Naive B cell (primary cell): ENCODE measurements at regions not wholly inside any gene's neighbourhood (a gene's known extent, or its start where the extent isn't known, plus 50 kb on each side); places are given as distances from the start of the nearest gene placed in this dataset.

Experiments
- ATAC-seq, 2 donors: fragments of 150-1000 bp; cut with Tn5 transposase; 2 replicates each; pipeline ENCODE4 v1.10.0; 2021; ENCODE audit warnings: low read depth in 2 of 2, mild to moderate bottlenecking in 2 of 2, moderate library complexity in 2 of 2
- DNase-seq: peaks from one replicate; pipeline ENCODE4 v3.0.0; 2022
- H3K27ac Mint-ChIP-seq, 6 donors: one replicate each; pipeline ENCODE4 v1.8.0; 2020 to 2022; ENCODE audit warnings: mild to moderate bottlenecking in 6 of 6, mixed read lengths in 6 of 6, moderate library complexity in 5 of 6, inconsistent platforms in 2 of 6
- H3K27me3 Mint-ChIP-seq, 3 donors: one replicate each; pipeline ENCODE4 v1.8.0; 2021 to 2022; ENCODE audit warnings: mixed read lengths in 3 of 3, mild to moderate bottlenecking in 1 of 3
- H3K36me3 Mint-ChIP-seq, 2 donors: one replicate each; pipeline ENCODE4 v1.8.0; 2020 to 2022; ENCODE audit warnings: mixed read lengths in 2 of 2, inconsistent platforms in 1 of 2, mild to moderate bottlenecking in 1 of 2
- H3K4me1 Mint-ChIP-seq, 3 donors: one replicate each; pipeline ENCODE4 v1.8.0; 2020 to 2022; ENCODE audit warnings: mixed read lengths in 3 of 3, inconsistent platforms in 1 of 3, mild to moderate bottlenecking in 1 of 3, moderate library complexity in 1 of 3
- H3K4me3 Mint-ChIP-seq, 8 donors: one replicate each; pipeline ENCODE4 v1.8.0; 2020 to 2022; ENCODE audit warnings: mild to moderate bottlenecking in 8 of 8, mixed read lengths in 8 of 8, moderate library complexity in 8 of 8, inconsistent platforms in 2 of 8
- H3K9me3 Mint-ChIP-seq, 7 donors: one replicate each; pipeline ENCODE4 v1.8.0; 2020 to 2022; ENCODE audit warnings: mixed read lengths in 7 of 7, mild to moderate bottlenecking in 5 of 7, inconsistent platforms in 2 of 7, moderate library complexity in 1 of 7

DNA sequence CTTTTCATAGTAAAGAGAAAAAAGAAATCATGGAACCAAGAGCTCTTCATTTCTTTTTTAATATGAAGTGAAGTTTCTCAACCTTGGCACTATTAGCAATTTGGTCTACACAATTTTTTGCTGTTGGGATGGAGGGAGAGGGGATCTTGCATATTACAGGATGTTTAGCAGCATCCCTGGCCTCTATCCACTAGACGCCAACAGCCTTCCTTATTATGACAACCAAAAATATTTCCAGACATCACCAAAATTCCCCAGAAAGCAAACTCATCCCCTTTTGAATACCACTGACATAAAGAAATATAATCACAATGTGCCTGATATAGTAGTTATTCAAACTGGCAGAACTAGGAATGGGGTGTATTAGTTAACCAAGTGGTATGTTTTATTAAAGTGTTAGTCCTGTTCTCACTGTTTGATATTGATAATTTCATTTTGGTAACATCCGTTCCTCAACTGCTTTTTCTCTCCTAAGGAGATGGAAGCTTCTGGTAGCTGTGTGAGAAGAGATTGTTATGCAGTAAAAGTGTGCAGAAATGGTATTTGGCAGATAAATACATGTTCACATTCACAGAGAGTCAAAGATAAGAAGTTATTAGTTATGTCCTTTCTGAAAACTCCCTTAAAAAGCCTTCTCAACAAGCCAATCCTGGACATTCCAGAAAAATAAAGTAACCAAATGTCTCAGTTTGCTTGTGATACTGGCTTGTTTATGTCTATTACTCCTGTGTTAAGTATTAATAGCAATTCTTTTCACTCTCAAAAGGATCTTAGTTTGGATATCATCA is 699.9 kb downstream of the C12orf50 start:
- no peak for DNase-seq
- Mint-ChIP-seq H3K4me1 (peaks cover 0 to 16% (median 9%) of the 10 kb centered on the region in 3 donors), H3K27me3 (no peaks in the 10 kb centered on the region), H3K4me3 (no peak overlapping the region), H3K27ac (no peak overlapping the region), H3K9me3 (peaks cover 0 to 1% (median 0%) of the 10 kb centered on the region in 7 donors), H3K36me3 (no peaks in the 10 kb centered on the region)
- no peak for ATAC-seq

GRCh38 chr12:87323369-87323768 is 705.8 kb downstream of the C12orf50 start:
- no peak for ATAC-seq
- Mint-ChIP-seq H3K27ac (no peak overlapping the region), H3K36me3 (peaks cover 0 to 5% of the 10 kb centered on the region in 2 donors), H3K4me3 (no peak overlapping the region), H3K4me1 (peaks cover 0 to 7% (median 0%) of the 10 kb centered on the region in 3 donors), H3K9me3 (peaks cover 0 to 6% (median 3%) of the 10 kb centered on the region in 7 donors), H3K27me3 (no peaks in the 10 kb centered on the region)
- no peak for DNase-seq

DNA sequence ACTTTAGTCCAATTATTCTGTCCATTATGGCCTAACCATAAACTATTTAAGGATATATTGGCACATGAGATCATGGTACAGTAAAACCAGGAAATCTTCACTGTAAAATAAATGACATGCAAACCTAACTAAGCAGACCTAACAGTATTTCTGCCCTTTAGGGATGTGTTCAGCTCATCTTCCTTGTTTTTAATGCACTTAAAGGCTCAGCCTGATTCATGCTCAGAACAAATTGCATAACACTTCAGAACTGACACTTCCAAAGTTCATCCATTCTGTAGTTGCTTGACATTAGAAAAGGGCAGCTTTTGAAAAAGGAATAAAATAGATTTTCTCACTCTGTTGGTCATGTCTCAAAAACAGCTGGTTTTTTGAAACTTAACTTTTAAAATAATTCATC is 708.5 kb downstream of the C12orf50 start:
- peaks cover 0 to 7% (median 0%) of the 10 kb centered on the region in 3 donors for H3K4me1 Mint-ChIP-seq
- no peak overlapping the region for H3K4me3 Mint-ChIP-seq
- DNase-seq (no peak), ATAC-seq (no peak)
- no peaks in the 10 kb centered on the region for H3K27me3 Mint-ChIP-seq
- H3K27ac Mint-ChIP-seq: no peak overlapping the region
- H3K9me3 Mint-ChIP-seq: peaks cover 0 to 6% (median 3%) of the 10 kb centered on the region in 7 donors
- peaks cover 0 to 5% of the 10 kb centered on the region in 2 donors for H3K36me3 Mint-ChIP-seq

DNA sequence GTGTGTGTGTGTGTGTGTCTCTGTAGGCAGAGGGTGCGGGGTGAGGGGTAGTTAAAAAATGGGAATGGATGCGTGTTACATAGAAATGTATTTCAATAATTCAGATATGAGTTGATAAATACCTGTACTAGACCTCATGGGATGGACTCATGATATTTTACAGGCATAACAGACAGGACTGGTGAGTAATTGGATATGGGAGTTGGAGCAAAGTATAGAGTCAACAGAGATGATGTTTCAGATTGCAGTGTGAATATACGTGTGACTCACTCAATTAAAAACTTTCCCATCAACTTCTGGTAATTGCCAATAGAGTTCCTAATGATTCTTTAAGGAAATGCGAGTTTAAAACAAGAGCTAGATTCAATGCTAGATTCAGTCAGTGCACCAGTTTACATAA is 711.9 kb downstream of the C12orf50 start:
- no peak overlapping the region for H3K27ac Mint-ChIP-seq
- no peak overlapping the region for H3K4me3 Mint-ChIP-seq
- H3K4me1 Mint-ChIP-seq: peaks cover 0 to 17% (median 8%) of the 10 kb centered on the region in 3 donors

GRCh38 chr12:87311206-87311605 is 718.0 kb downstream of the C12orf50 start:
- Mint-ChIP-seq H3K9me3 (no peaks in the 10 kb centered on the region), H3K36me3 (no peaks in the 10 kb centered on the region), H3K27ac (peak overlapping the region; percentile 30 to 94 (median 80)), H3K27me3 (no peaks in the 10 kb centered on the region), H3K4me3 (peak overlapping the region; percentile 8 to 80 (median 58)), H3K4me1 (peaks cover 0 to 45% (median 23%) of the 10 kb centered on the region in 3 donors)
- DNase-seq (no peak), ATAC-seq (peak; percentile 54 to 62)

More for the DNA sequence above, 711.9 kb downstream of the C12orf50 start:
- peaks cover 0 to 5% of the 10 kb centered on the region in 2 donors for H3K36me3 Mint-ChIP-seq
- peaks cover 0 to 6% (median 3%) of the 10 kb centered on the region in 7 donors for H3K9me3 Mint-ChIP-seq
- DNase-seq: no peak
- no peaks in the 10 kb centered on the region for H3K27me3 Mint-ChIP-seq
- ATAC-seq: no peak

GRCh38 chr12:87310126-87310525 is 719.1 kb downstream of the C12orf50 start:
- no peaks in the 10 kb centered on the region for H3K27me3 Mint-ChIP-seq
- peak overlapping the region in 4 of 8 donors; percentile 43 to 80 (median 69) for H3K4me3 Mint-ChIP-seq
- no peak for ATAC-seq
- H3K27ac Mint-ChIP-seq: peak overlapping the region in 3 of 6 donors; percentile 55 to 94 (median 66)
- no peaks in the 10 kb centered on the region for H3K36me3 Mint-ChIP-seq
- DNase-seq: no peak
- peaks cover 0 to 4% (median 0%) of the 10 kb centered on the region in 7 donors for H3K9me3 Mint-ChIP-seq
- peaks cover 7 to 54% (median 31%) of the 10 kb centered on the region in 3 donors for H3K4me1 Mint-ChIP-seq

DNA sequence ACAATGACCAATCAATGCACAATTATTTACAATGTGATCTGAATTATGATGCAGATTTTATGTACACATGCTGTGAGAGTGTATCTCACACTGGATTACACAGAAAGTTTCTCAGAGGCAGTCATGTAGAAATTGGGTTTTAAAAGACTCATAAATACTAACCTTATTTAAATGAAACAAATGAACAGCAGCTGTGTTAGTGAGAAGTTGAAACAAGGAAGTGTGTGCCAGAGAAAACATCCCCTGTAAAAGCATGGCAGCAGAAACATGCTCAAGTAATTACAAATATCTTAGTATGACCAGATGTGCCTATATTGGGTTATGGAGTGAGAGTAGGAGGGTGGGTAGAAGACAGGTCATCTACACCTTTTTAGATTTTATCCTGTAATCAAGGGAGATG is 723.7 kb downstream of the C12orf50 start:
- DNase-seq: no peak
- ATAC-seq: peak; percentile 70 to 76
- peak overlapping the region in 3 of 8 donors; percentile 5 to 36 (median 9) for H3K4me3 Mint-ChIP-seq
- H3K4me1 Mint-ChIP-seq: peaks cover 13 to 48% (median 25%) of the 10 kb centered on the region in 3 donors
- H3K27ac Mint-ChIP-seq: peak overlapping the region in 4 of 6 donors; percentile 28 to 58 (median 46)
- no peaks in the 10 kb centered on the region for H3K36me3 Mint-ChIP-seq
- no peaks in the 10 kb centered on the region for H3K27me3 Mint-ChIP-seq
- peaks cover 0 to 4% (median 0%) of the 10 kb centered on the region in 7 donors for H3K9me3 Mint-ChIP-seq

- DNase-seq (no peak), ATAC-seq (no peak)
- Mint-ChIP-seq H3K27ac (peak overlapping the region in 4 of 6 donors; percentile 16 to 68 (median 36)), H3K4me3 (peak overlapping the region in 6 of 8 donors; percentile 2 to 57 (median 36)), H3K9me3 (peaks cover 0 to 4% (median 0%) of the 10 kb centered on the region in 7 donors), H3K27me3 (no peaks in the 10 kb centered on the region), H3K4me1 (peaks cover 13 to 37% (median 21%) of the 10 kb centered on the region in 3 donors), H3K36me3 (no peaks in the 10 kb centered on the region)
Observed at GRCh38 chr12:87304406-87304805, 724.8 kb downstream of the C12orf50 start.

GRCh38 chr12:87303396-87304012 is 725.7 kb downstream of the C12orf50 start:
- peak overlapping the region in 2 of 6 donors; percentile 4 to 36 for H3K27ac Mint-ChIP-seq
- peaks cover 0 to 4% (median 0%) of the 10 kb centered on the region in 7 donors for H3K9me3 Mint-ChIP-seq
- no peak for DNase-seq

DNA sequence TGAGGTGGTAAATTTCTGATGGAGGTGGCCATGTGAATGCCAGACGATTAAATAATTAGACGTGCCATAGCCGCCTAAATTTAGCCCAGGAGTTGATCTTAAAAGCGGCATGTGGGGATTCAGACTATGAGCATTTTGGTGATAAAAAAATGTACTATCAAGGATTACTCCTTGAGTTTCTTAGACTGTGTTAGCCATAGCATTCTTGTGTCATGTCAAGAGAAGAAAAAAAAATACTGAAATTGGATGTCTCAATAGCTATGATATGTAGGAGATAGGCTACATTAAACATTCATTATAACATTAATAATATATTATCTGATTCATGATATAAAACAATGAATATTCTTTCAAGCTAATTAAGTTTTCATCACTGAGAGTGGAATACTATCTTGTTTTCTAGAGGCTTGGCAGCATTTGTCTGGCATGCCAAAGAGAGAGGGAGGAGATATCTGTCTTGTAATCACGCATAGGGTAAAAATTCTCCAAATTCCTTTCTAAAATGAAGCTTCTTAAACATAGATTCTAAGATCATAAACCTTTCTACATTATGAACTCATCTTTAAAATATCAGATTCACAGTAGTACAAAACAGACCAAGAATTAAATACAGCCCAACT is 727.0 kb downstream of the C12orf50 start:
- Mint-ChIP-seq H3K27ac (no peak overlapping the region), H3K4me3 (no peak overlapping the region), H3K36me3 (no peaks in the 10 kb centered on the region), H3K27me3 (no peaks in the 10 kb centered on the region), H3K4me1 (peaks cover 13 to 32% (median 21%) of the 10 kb centered on the region in 3 donors), H3K9me3 (peaks cover 0 to 4% (median 0%) of the 10 kb centered on the region in 7 donors)
- DNase-seq: no peak
- ATAC-seq: no peak

More at GRCh38 chr12:87303396-87304012, 725.7 kb downstream of the C12orf50 start:
- Mint-ChIP-seq H3K36me3 (no peaks in the 10 kb centered on the region), H3K27me3 (no peaks in the 10 kb centered on the region), H3K4me3 (peak overlapping the region in 1 of 8 donors; percentile 27), H3K4me1 (peaks cover 13 to 35% (median 21%) of the 10 kb centered on the region in 3 donors)
- peak; percentile 49 to 51 for ATAC-seq

DNA sequence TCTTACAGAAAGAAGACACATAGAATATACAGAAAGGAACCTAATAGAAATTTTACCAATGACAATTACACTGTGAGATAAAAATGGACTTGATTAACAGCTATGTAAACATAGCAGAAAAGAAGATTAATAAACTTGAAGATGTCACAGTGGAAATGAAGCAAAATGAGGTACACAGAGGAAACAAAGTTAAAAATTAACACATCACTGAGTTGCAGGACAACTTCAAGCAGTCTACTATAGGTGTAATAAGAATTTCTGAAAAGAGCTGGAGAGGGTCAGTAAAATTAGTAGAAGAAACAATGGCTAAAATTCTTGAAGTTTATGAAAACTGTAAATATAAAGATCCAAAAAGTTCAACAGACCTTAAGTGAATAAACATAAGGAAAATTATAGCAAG is 738.7 kb downstream of the C12orf50 start:
- no peak for DNase-seq
- H3K36me3 Mint-ChIP-seq: no peaks in the 10 kb centered on the region
- no peaks in the 10 kb centered on the region for H3K27me3 Mint-ChIP-seq
- no peak overlapping the region for H3K4me3 Mint-ChIP-seq
- no peaks in the 10 kb centered on the region for H3K4me1 Mint-ChIP-seq
- ATAC-seq: no peak
- no peak overlapping the region for H3K27ac Mint-ChIP-seq
- H3K9me3 Mint-ChIP-seq: peaks cover 0 to 6% (median 1%) of the 10 kb centered on the region in 7 donors

- no peak for ATAC-seq
- no peak overlapping the region for H3K4me3 Mint-ChIP-seq
Observed at GRCh38 chr12:87283886-87284285, 745.3 kb downstream of the C12orf50 start.

GRCh38 chr12:87283111-87283510 is 746.1 kb downstream of the C12orf50 start:
- H3K4me3 Mint-ChIP-seq: no peak overlapping the region
- H3K36me3 Mint-ChIP-seq: no peaks in the 10 kb centered on the region
- DNase-seq (no peak), ATAC-seq (no peak)
- peaks cover 0 to 2% (median 0%) of the 10 kb centered on the region in 7 donors for H3K9me3 Mint-ChIP-seq
- H3K4me1 Mint-ChIP-seq: peaks cover 8 to 13% (median 11%) of the 10 kb centered on the region in 3 donors
- H3K27ac Mint-ChIP-seq: no peak overlapping the region
- H3K27me3 Mint-ChIP-seq: no peaks in the 10 kb centered on the region

More at GRCh38 chr12:87283886-87284285, 745.3 kb downstream of the C12orf50 start:
- peak overlapping the region in 1 of 6 donors; percentile 35 for H3K27ac Mint-ChIP-seq
- H3K27me3 Mint-ChIP-seq: no peaks in the 10 kb centered on the region
- no peaks in the 10 kb centered on the region for H3K36me3 Mint-ChIP-seq
- no peak for DNase-seq
- H3K9me3 Mint-ChIP-seq: peaks cover 0 to 2% (median 0%) of the 10 kb centered on the region in 7 donors
- peaks cover 8 to 13% (median 11%) of the 10 kb centered on the region in 3 donors for H3K4me1 Mint-ChIP-seq
